ENCODE measurements at regions not wholly inside any gene's neighbourhood (a gene's known extent, or its start where the extent isn't known, plus 50 kb on each side); places are given as distances from the start of the nearest gene placed in this dataset.

DNA sequence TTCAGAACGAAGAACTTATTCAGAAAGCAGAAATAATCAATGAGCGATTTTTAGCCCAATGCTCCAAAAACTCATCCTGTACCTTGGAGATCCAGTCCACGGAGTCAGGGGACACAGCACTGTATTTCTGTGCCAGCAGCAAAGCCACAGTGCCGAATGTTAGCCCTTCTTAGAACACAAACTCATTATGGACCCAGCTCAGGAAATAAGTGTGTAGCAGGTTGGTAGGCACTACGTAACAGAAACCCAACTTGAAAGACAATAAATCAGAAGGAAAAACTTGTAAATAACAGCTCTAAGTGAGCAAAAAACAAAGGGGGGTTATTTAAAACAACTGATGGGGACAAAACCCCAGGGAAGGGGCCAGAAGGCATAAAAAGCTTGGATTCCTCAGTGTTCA, 112.0 kb upstream of the PRSS1 start:
- in situ Hi-C loops (cut with MboI; ENCODE audit: low sequenced_read_pairs): loop anchor here (25.0 kb wide), 1 partner anchor 150 kb away; no protein-coding TSS in a partner anchor

- in situ Hi-C loops (cut with MboI; ENCODE audit: low sequenced_read_pairs): loop anchor here (25.0 kb wide), 1 partner anchor 151 kb away; no protein-coding TSS in a partner anchor
Measured at GRCh38 chr7:142636751-142637150, 112.5 kb upstream of the PRSS1 start.

DNA sequence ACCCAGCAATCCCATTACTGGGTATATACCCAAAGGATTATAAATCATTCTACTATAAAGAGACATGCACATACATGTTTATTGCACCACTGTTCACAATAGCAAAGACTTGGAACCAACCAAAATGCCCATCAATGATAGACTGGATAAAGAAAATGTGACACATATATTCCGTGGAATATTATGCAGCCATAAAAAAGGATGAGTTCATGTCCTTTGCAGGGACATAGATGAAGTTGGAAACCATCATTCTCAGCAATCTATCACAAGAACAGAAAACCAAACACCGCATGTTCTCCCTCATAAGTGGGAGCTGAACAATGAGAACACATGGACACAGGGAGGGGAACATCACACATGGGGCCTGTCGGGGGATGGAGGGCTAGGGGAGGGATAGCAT, 113.2 kb upstream of the PRSS1 start:
- in situ Hi-C loops (cut with MboI; ENCODE audit: low sequenced_read_pairs): loop anchor here (25.0 kb wide), 1 partner anchor 151 kb away; no protein-coding TSS in a partner anchor

DNA sequence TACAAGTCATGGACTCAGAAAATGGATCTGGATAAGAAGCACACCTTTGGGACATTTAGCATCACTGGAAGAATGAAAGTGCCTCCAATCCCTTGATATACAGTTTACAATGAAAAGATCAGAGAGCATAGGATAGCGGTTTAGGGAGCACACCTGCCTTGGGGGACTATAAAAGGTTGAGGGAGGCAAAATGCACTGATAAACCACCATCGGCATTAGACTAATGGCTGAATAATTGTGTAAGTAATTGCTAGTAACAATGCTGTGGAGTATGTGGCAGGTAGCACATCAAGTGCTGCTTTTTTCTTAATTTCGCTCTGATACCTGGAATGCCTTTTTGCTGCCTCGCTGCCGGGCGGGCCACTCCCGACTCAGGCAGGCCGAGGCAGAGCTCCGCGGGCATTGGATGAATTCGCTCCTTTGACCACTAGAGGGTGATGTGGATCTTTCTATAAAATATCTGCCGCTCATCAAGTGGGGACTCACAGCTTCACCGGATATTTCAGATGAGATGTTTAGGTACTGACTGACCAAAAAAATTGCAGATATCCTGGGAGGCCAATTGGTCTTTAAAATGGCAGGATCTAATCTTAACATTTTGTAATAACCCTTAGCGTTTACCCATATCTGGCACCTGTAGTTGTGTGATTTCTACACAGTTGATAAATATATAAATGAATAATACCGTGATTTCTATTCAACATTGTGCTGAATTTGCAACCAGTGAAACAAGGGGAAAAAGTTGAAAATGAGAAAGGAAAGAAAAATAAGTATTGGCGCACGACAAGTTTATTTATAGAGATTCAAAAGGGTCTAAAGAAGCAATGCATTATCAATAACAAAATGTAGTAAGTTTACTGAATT, 116.8 kb upstream of the PRSS1 start:
- in situ Hi-C loops (cut with MboI; ENCODE audit: low sequenced_read_pairs): loop anchor here (25.0 kb wide), 1 partner anchor 155 kb away; no protein-coding TSS in a partner anchor

DNA sequence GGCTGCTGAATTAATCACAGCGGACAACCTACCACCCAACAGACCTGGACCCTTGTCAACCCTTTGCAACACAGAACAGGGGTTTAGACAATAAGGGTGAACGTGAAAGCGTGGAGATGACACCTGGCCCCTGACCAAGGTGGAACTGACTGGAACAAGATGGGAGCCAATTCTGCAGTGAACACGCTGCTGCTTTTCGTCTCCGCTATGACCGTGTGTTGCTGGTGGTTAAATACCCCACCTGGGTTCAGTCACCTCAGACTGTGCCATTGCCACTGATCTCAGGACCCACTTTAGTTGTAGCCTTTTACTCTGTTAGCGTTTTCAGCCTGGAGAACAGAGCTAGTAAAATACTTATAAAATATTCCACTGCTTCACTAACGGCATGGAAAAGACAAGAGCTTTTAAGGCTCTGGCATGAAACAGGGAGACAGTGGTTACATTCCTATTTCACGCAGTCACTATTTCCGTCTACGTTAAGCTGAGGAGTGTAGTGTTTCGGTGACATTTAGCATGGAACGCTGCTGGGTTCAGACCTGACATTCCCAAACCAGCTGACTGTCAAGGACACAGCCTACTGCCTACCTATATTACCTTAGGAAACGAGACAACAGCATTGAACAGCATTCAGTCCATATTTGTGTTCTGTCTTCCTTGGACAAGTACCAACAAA, 119.5 kb upstream of the PRSS1 start:
- in situ Hi-C loops (cut with MboI; ENCODE audit: low sequenced_read_pairs): loop anchor here (25.0 kb wide), 1 partner anchor 158 kb away; no protein-coding TSS in a partner anchor

GRCh38 chr7:142628945-142629344, 120.3 kb upstream of the PRSS1 start:
- in situ Hi-C loops (cut with MboI; ENCODE audit: low sequenced_read_pairs): loop anchor here (25.0 kb wide), 1 partner anchor 158 kb away; no protein-coding TSS in a partner anchor

- in situ Hi-C loops (cut with MboI; ENCODE audit: low sequenced_read_pairs): loop anchor here (25.0 kb wide), 1 partner anchor 160 kb away; no protein-coding TSS in a partner anchor
Measured at GRCh38 chr7:142627223-142627622, 122.0 kb upstream of the PRSS1 start.

DNA sequence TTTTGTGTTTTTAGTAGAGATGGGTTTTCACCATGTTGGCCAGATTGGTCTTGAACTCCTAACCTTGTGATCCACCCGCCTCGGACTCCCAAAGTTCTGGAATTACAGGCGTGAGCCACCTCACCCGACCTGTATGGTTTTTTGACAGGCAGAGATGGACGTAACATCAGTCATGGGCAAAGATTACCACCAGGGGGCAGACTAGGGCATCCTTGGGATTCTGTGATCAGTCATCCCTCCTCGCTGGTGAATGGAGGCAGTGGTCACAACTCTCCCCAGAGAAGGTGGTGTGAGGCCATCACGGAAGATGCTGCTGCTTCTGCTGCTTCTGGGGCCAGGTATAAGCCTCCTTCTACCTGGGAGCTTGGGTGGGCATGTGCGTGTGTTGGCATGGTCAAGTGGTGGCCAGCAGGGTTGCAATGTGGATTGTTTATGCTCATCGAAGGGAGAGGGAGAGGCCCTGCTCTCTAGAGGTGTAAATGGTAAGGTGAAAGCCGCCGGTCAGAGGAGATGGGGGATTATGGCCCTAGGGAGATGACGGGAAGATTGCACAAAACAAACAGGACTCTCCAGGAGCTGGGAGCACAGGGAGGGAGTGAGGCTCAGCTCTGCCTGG, 122.7 kb upstream of the PRSS1 start:
- in situ Hi-C loops (cut with MboI; ENCODE audit: low sequenced_read_pairs): loop anchor here (25.0 kb wide), 1 partner anchor 161 kb away; no protein-coding TSS in a partner anchor

- in situ Hi-C loops (cut with MboI; ENCODE audit: low sequenced_read_pairs): loop anchor here (25.0 kb wide), 1 partner anchor 162 kb away; no protein-coding TSS in a partner anchor
Measured at GRCh38 chr7:142625216-142625615, 124.1 kb upstream of the PRSS1 start.

DNA sequence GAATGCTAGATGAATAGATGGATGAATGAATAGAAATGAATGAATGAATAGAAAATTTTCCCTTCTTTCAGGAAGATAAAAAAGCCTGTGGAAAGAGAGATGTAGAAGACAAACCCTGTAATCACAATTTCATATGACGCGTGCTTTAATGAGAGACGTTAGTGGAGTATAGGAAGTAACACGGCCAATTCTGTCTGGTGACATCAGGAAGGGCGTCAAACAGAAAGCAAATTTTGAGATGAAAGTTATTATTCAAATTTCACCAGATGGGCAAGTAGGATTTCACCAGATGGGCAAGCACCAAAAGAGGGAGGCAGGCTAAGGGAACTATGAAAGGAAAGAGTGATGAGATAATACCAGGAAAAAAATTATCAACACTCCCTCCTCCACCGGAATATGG, 128.9 kb upstream of the PRSS1 start:
- in situ Hi-C loops (cut with MboI; ENCODE audit: low sequenced_read_pairs): no loop called here

DNA sequence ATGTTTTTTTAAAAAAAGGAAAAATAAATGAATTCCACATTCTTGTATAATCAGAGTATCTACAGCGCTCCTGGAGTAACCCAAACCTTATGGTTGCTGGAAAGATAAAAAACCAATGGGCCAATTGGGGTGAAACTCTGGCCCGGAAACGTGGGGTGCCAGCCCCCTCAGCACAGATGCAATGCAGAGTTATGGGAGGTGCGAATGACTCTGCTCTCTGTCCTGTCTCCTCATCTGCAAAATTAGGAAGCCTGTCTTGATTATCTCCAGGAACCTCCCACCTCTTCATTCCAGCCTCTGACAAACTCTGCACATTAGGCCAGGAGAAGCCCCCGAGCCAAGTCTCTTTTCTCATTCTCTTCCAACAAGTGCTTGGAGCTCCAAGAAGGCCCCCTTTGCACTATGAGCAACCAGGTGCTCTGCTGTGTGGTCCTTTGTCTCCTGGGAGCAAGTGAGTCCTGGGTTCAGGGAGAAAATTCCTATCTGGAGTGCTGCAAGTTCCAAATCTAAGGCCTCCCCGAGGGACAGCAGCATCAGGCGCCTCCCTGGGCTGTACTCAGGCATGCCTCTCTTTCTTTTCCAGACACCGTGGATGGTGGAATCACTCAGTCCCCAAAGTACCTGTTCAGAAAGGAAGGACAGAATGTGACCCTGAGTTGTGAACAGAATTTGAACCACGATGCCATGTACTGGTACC, 130.5 kb upstream of the PRSS1 start:
- in situ Hi-C loops (cut with MboI; ENCODE audit: low sequenced_read_pairs): no loop called here

- in situ Hi-C loops (cut with MboI; ENCODE audit: low sequenced_read_pairs): no loop called here
Measured at GRCh38 chr7:142616842-142617241, 132.4 kb upstream of the PRSS1 start.

GRCh38 chr7:142616121-142616643, 133.1 kb upstream of the PRSS1 start:
- in situ Hi-C loops (cut with MboI; ENCODE audit: low sequenced_read_pairs): no loop called here

GRCh38 chr7:142615508-142615907, 133.8 kb upstream of the PRSS1 start:
- in situ Hi-C loops (cut with MboI; ENCODE audit: low sequenced_read_pairs): no loop called here

GRCh38 chr7:142614116-142614515, 135.2 kb upstream of the PRSS1 start:
- in situ Hi-C loops (cut with MboI; ENCODE audit: low sequenced_read_pairs): no loop called here

GRCh38 chr7:142612237-142612881, 136.9 kb upstream of the PRSS1 start:
- in situ Hi-C loops (cut with MboI; ENCODE audit: low sequenced_read_pairs): no loop called here

DNA sequence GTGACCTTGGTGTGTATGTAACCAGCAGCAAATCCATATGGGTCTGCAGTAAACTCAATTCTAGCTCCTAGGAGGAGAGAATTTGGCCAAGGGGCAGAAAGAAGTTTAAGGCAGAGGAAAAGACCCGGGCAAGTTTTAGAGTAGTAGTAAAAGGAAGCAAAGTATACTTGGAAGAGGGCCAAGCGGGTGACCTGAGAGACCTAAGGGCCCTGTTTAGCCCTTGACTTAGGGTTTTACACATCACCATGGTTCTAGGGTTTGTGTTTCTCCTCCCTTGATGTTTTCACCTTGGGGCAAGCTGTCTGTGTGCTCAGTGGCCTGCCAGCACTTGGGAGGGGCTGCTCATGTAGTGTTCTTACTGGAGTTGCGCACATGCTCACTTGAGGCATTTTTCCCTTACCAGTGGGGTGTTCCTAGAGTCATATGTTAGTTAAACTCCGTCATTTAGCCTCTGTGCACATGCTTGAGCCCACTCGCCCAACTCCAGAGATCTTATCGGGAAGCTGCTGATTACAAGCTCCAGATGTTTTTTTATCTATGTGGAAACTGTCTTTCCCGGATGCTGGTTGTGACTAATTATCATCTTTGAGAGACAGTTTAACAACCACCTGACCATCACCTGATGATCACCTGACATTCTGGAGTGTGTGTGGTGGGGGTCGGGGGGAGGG, 137.6 kb upstream of the PRSS1 start:
- in situ Hi-C loops (cut with MboI; ENCODE audit: low sequenced_read_pairs): no loop called here

- in situ Hi-C loops (cut with MboI; ENCODE audit: low sequenced_read_pairs): no loop called here
Measured at GRCh38 chr7:142608630-142609428, 140.4 kb upstream of the PRSS1 start.

Data from HL-60/S4 treated with phorbol 12-myristate 13-acetate at 8.2 ng/mL for 4 days and 3 days (cell line).